ENCODE measurements at regions not wholly inside any gene's neighbourhood (a gene's known extent, or its start where the extent isn't known, plus 50 kb on each side); places are given as distances from the start of the nearest gene placed in this dataset.

GRCh38 chr15:93553167-93553935 is 464.3 kb upstream of the RGMA start:
- Histone ChIP-seq H3K23ac (ENCODE audit: insufficient read length) (no peak overlapping the region), H3K4ac (replicated peaks; ENCODE audit: insufficient read length, low read depth, low read length) (no peak overlapping the region), H3K79me1 (ENCODE audit: low read depth, low read length) (no peaks in the 10 kb centered on the region), H2AK5ac (ENCODE audit: low read depth, low read length) (no peak overlapping the region), H3K27ac (ENCODE audit: low read depth, low read length) (no peak overlapping the region), H3K36me3 (ENCODE audit: control insufficient read depth in 2 of 4, insufficient read depth in 4 of 4, low read length in 3 of 4) (no peaks in the 10 kb centered on the region), H2BK120ac (replicated peaks; ENCODE audit: low read depth, low read length) (no peak overlapping the region), H3K4me2 (ENCODE audit: insufficient read depth in 1 of 2, low read depth in 2 of 2, low read length in 2 of 2) (no peak overlapping the region), H4K5ac (ENCODE audit: insufficient read length, low read depth, low read length) (no peak overlapping the region), H4K8ac (ENCODE audit: extremely low read depth, insufficient read depth, low read length) (no peak overlapping the region), H3K18ac (ENCODE audit: extremely low read depth, low read length) (no peak overlapping the region), H4K20me1 (replicated peaks in 1 of 2; ENCODE audit: control insufficient read depth in 1 of 2, insufficient read depth in 2 of 2, low read length in 2 of 2) (no peaks in the 10 kb centered on the region), H2BK20ac (ENCODE audit: low read length) (no peak overlapping the region), H3K27me3 (replicated peaks in 1 of 4; ENCODE audit: control insufficient read depth in 3 of 4, extremely low read depth in 1 of 4, insufficient read depth in 3 of 4, low read length in 3 of 4) (no peaks in the 10 kb centered on the region), H2BK5ac (ENCODE audit: low read depth, low read length) (no peak overlapping the region), H3K4me3 (ENCODE audit: extremely low read depth in 1 of 4, insufficient read depth in 2 of 4, low read depth in 3 of 4, low read length in 4 of 4) (no peak overlapping the region), H2AFZ (ENCODE audit: low read length) (no peak overlapping the region), H2BK12ac (ENCODE audit: low read depth, low read length) (no peak overlapping the region), H3K79me2 (ENCODE audit: control insufficient read depth in 1 of 2, insufficient read depth in 2 of 2, low read length in 2 of 2) (no peaks in the 10 kb centered on the region), H3K23me2 (ENCODE audit: low read depth, low read length) (no peaks in the 10 kb centered on the region), H2BK15ac (ENCODE audit: low read length) (no peak overlapping the region), H3K9me3 (ENCODE audit: insufficient read depth in 2 of 2, low read depth in 1 of 2, low read length in 1 of 2) (no peaks in the 10 kb centered on the region), H3K9ac (replicated peaks in 1 of 4; ENCODE audit: extremely low read depth in 1 of 4, low read depth in 3 of 4, low read length in 3 of 4) (no peak overlapping the region), H3K4me1 (replicated peaks in 1 of 4; ENCODE audit: control insufficient read depth in 3 of 4, insufficient read depth in 4 of 4, low read length in 3 of 4) (no peaks in the 10 kb centered on the region), H4K91ac (replicated peaks; ENCODE audit: insufficient read length, low read length) (no peak overlapping the region), H3K14ac (ENCODE audit: insufficient read length) (no peak overlapping the region), H3K56ac (replicated peaks; ENCODE audit: insufficient read length, low read depth, low read length) (no peak overlapping the region)
- 62% methylated on average over 3 of the region's 3 CpGs; no CpG with 5 or more reads in 1 of the 2 experiments for WGBS, 2 experiments (ENCODE audit: extremely low coverage in 1 of 2, insufficient coverage in 1 of 2, insufficient read length in 1 of 2, insufficient replicate concordance in 2 of 2, low coverage in 1 of 2, low lambda C conversion rate in 2 of 2, missing lambda C conversion rate in 1 of 2)
- POLR2A ChIA-PET (ENCODE audit: partially characterized antibody) = no interaction called here
- CTCF ChIA-PET (ENCODE audit: partially characterized antibody) = interaction anchor here (0.6 to 0.7 kb wide), 2 partner anchors 357 to 429 kb away, joined by 3 to 5 read pairs; no protein-coding TSS in a partner anchor
- TF ChIP-seq KDM4A (IDR thresholded peaks at IDR 0.05; ENCODE audit: low read depth, low read length, severe bottlenecking) = no peak
- no peak for DNase-seq (ENCODE audit: low read depth in 1 of 2, low spot score in 2 of 2)
- no peak for FAIRE-seq

All from H1 (cell line).